Anterior cingulate cortex (tissue), 58 donors: ENCODE measurements at regions not wholly inside any gene's neighbourhood (a gene's known extent, or its start where the extent isn't known, plus 50 kb on each side); places are given as distances from the start of the nearest gene placed in this dataset.

Experiments
- DNase-seq, 58 donors: peaks; one replicate each; lab custom pipeline; 2025; lab: John Stamatoyannopoulos, UW

DNA sequence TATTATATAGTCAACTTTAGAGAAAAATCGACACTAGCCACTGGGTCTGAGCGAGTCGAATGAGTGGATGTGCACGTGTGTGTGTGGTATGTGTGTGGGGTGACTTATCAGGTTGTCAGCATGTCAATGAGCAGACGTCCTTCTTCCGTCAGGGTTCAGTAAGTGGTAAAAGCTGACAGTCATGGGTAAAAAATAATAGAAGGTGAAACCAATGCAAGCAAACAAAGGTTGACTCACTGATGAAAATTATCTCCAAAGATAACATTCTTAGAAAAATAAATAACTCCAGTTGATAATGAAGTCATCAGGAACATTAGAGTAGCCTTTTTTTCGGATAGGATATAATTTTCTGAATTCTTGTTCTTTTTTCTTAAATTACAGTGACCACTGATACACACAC is 243.8 kb upstream of the FOXQ1 start:
- no peak for DNase-seq

DNA sequence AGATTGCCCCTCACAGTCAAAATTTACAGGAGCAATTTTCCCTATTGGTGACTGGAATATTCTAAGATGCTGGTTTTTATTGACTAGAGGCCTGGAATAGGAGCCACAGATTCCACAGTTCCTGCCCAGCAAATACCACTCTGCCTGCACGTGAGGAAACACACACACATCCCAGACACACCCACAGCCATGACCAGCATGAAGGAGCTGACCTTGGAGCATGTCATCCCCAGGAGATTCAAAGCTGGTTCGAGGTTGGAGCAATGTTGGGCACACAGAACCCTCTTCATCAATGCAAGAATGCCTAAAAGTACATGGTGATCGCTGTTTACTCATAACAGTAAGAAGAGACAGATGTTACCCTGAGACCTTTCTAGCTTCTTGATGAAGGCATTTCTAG is 244.6 kb upstream of the FOXQ1 start:
- DNase-seq = no peak

GRCh38 chr6:1066449-1067090 is 245.3 kb upstream of the FOXQ1 start:
- DNase-seq = no peak

DNA sequence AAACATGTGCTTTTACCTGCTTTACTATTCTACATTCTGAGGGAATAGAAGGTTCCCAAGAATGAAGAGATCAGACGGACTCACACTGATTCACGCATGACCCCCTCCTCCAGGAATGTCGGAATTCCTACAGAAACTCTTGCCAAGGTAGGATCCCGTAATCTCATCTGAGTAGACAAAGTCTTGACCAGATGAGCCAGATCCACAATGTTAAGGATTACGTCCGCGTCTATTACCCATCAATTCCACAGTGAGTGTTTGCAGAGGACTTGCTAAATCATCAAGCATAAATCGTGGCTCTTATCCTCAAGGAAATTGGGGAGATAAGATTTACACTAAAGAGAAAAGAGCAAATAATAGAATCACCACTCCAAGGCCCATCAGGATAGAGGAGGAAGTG is 245.9 kb upstream of the FOXQ1 start:
- DNase-seq = no peak

- peak in 1 of 58 donors; percentile 6 for DNase-seq
Measured at GRCh38 chr6:1063671-1064355, 248.1 kb upstream of the FOXQ1 start.

- DNase-seq = no peak
Measured at GRCh38 chr6:1062786-1063545, 248.9 kb upstream of the FOXQ1 start.

DNA sequence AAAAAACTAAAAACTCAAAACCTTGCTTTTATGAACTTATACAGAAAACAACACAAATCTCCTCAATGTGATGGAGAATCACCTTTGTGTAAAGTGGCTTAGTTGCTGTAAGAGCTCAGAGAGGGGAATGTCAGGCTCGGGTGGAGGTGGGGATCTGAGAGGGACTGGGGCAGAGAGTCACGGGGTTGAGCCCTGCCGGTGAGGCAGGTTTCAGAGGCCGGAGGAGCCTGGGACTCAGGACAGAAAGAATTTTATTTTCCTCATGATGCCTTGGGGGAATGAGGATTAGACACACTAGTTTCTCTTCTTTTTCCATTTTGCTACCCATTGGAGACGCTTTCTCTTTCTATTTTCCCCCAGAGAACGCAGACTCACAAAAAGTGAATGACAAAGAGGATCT is 252.3 kb upstream of the FOXQ1 start:
- DNase-seq = no peak

GRCh38 chr6:1057490-1058135 is 254.3 kb upstream of the FOXQ1 start:
- no peak for DNase-seq

DNA sequence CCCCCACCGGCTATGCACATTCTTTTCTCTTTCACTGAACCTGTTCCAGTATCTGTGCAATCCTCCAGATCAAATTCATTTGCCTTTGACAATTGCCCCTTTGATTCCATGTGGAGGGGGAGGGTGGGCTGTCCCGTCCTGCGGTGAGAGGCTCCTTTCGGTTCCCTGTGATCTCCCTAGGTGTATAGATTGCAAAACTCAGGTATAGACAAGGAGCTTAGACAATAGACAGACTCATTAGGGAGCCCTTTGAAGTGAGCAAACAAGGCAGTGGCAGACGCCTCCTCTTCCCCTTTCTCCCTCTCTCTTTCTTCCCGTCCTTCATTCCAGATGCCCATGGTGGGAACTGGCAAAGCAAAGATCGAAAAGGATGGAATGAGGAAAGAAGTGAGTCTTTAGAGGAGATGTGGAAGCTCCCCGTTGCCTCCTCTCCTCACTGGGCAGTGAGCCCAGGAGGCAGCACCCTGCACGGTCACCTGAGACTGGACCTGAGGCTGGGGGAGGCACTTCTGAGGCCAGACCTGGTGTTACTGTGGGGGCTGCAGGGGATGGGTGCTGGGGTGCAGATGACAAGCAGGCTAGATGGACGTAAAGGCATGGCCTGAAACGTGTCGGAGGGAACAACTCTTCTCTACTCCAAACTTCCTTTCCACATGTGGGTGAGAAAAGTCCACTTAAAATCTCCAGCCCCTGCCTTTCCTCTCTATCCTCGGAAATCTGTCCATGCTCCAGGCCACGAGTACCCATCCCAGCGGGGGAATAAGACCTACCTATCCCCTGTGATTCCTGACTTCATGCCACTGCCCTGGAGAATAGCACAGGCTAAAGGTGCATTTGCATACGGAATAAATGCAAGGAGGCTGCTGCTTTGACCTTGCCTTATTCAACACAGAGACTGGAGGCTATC is 256.6 kb upstream of the FOXQ1 start:
- DNase-seq = no peak

- DNase-seq = no peak
Measured at GRCh38 chr6:1054653-1055014, 257.3 kb upstream of the FOXQ1 start.

DNA sequence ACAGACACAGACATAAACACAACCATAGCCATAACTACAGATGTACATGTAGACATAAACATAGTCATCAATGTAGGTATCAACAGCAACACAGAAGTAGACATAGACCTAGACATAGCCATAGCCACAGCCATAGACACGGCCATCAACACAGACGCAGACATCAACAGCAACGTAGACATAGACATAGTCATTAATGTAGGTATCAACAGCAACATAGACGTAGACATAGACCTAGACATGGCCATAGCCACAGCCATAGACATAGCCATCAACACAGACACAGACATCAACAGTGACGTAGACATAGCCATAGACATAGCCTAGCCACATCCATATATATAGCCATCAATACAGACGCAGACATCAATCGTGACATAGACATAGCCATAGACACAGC is 258.3 kb upstream of the FOXQ1 start:
- no peak for DNase-seq

DNA sequence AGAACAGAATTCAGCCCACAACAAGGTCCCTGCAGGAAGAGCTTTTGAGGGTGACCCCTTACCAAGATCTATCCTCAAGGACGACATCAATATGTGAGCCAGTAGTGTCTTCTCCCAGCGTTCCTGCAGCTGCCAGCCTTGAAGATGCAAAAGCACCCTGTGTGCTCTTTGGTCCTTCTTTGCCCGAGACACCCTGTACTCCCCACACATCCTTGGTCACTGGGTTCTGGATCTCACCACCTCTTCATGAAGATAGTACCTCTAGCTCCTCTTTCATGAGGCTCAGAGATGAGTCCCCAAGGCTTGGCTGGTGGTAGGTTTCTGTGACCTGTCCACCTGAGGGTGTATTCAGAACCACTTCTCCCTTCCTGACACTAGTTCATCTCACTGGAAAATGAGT is 259.6 kb upstream of the FOXQ1 start:
- DNase-seq = no peak

DNA sequence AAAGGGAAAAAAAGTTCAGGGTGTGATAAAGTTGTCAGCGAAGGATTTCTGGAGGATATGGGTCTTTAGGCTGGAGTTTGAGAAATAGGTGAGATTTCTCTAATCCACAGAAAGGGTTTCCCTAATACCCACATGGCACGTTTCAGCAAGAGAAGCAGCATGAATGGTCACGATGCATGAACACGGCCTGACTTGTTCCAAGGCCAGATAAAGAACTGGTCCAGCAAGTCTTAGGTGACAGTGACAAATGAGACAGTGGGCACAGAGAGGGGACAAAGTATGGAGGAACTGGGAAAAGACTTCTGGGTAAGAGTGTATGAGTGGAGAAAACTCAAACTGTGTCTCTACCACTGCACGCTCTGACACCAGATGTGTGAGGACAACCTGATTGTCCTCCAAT is 262.0 kb upstream of the FOXQ1 start:
- no peak for DNase-seq

GRCh38 chr6:1049170-1049569 is 262.7 kb upstream of the FOXQ1 start:
- DNase-seq = no peak

DNA sequence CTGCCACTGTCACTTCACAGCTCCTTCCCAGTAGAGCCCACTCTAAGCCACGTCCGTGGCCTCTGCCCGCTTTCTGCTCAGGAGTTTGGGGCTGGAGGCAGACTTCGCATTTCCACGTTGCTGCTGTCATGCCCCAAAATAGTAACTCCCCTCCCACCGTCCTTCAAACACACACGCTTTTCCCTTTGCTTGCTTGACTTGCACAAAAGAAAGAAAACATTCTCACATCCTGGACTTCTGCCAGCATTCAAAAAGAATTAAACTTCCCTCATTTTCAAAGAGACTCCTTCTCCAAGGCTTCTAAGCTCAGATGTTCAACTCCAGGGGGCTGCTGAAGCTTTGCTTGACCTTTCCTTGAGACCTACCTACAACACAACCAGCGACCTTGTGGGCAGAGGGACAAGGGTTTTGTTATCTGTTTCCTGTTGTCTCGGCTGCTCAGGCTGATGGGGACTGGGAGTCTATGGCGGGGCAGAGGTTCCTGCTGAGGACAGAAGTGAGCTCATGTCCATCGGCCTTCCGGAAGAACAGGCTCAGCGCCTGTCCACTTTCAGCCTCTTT is 263.8 kb upstream of the FOXQ1 start:
- no peak for DNase-seq

DNA sequence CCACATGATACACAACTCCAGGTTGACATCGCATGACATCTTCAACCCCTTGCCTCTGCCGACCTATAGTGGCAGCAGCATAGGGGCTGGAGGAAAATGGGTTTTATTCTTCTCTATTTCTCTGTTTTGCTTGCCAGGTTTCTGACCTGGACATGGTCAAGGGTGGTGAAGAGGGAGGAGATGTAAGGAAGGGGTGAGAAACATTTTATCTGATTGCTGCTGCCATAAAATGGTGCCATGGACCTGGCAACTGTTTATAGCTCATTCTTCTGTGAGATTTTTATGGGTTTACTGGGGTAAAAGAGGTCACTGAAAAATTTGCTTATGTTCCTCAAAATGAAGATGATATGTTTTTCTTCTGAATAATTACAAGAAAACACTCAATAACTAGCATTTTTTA is 266.7 kb upstream of the FOXQ1 start:
- DNase-seq = no peak

DNA sequence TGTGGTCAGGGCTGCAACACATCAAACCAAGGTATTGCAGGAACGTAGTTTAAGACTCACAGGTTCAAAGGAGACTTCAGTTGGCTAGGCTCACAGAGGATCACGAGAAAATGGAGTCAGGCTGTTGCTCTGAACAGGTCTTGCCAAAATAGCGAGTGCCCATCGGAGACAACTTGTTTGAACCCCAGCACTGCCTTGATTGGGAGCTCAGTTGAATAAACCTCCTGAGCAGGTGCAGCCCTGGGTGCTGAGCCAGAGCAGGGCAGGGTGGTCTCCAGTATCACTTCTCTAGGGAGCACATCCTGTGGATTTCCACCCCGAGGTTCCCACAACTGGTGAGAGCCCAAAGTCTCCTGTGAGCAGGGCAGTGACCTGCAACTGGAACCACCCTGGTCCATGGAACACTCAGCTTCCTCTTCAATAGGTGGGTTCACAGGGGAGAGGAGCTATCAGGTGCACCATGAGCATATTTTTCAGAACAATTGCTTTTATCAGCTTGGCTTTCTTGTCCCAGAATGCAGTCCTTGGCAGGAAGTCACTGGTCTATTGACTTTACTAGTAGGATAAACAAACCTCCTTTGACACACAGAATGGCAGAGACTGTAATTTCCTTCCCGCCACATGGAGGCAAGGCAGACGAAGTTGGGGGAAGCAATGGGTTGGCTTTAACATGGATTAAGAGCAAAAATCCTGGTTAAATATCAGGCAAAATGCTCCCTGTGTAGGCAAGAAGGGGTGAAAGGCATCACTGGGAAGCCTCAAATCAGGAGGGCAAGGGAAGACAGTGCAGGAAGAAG is 267.7 kb upstream of the FOXQ1 start:
- DNase-seq = no peak

- DNase-seq = no peak
Measured at GRCh38 chr6:1043458-1043836, 268.5 kb upstream of the FOXQ1 start.
